A673 (cell line): ENCODE measurements at regions not wholly inside any gene's neighbourhood (a gene's known extent, or its start where the extent isn't known, plus 50 kb on each side); places are given as distances from the start of the nearest gene placed in this dataset.

Source experiments
- BruUV-seq: library from RNA; stranded (reverse); fragments of 400-500 nt; replicated peaks from 2 replicates; lab custom pipeline; 2021; lab: Mats Ljungman, UMichigan
- CTCF ChIA-PET: fragments of 300-600 bp; sonication (Branson Sonifier 250); formaldehyde crosslinking; loops from one replicate; lab custom pipeline; 2022; ENCODE audit warnings: antibody characterized with exemption; lab: Charles Lee
- POLR2A ChIA-PET: fragments of 300-600 bp; sonication (Branson Sonifier 250); formaldehyde crosslinking; loops from one replicate; lab custom pipeline; 2022; ENCODE audit warnings: antibody characterized with exemption; ENCODE audit not compliant: low non-redundant PET; lab: Charles Lee
- DNase-seq: peaks from one replicate; pipeline ENCODE4 v3.0.0-alpha.2; 2015; ENCODE audit warnings: low spot score
- H3K27ac ChIP-seq: fragments of 200-600 bp; sonication (generic); 2 replicates; pipeline ENCODE4 v1.5.1; 2016; ENCODE audit warnings: mixed run types, low read depth, mild to moderate bottlenecking, mixed read lengths, antibody characterized with exemption, low read length; ENCODE audit not compliant: poor library complexity, severe bottlenecking
- H3K27me3 ChIP-seq: fragments of 200-600 bp; sonication (generic); replicated peaks from 2 replicates; pipeline ENCODE4 v1.6.1; 2017; ENCODE audit warnings: mixed run types, low read depth, mild to moderate bottlenecking, mixed read lengths, antibody characterized with exemption, low read length; ENCODE audit not compliant: insufficient read depth, poor library complexity
- H3K36me3 ChIP-seq: fragments of 200-600 bp; sonication (generic); 2 replicates; pipeline ENCODE4 v1.6.1; 2016; ENCODE audit warnings: mixed run types, mild to moderate bottlenecking, mixed read lengths, antibody characterized with exemption, low read length; ENCODE audit not compliant: insufficient read depth, poor library complexity, severe bottlenecking
- H3K4me1 ChIP-seq: fragments of 200-600 bp; sonication (generic); 2 replicates; pipeline ENCODE4 v1.6.1; 2017; ENCODE audit warnings: mixed run types, mild to moderate bottlenecking, mixed read lengths, antibody characterized with exemption, low read length; ENCODE audit not compliant: insufficient read depth, poor library complexity, severe bottlenecking
- H3K4me3 ChIP-seq: fragments of 200-600 bp; sonication (generic); 2 replicates; pipeline ENCODE4 v1.5.1; 2016; ENCODE audit warnings: low read depth, mixed run types, mild to moderate bottlenecking, mixed read lengths, low read length; ENCODE audit not compliant: poor library complexity, severe bottlenecking
- H3K9me3 ChIP-seq: fragments of 200-600 bp; sonication (generic); 2 replicates; pipeline ENCODE4 v1.6.1; 2016; ENCODE audit warnings: mixed run types, low read depth, mild to moderate bottlenecking, mixed read lengths, antibody characterized with exemption, low read length; ENCODE audit not compliant: poor library complexity, severe bottlenecking
- EZH2 ChIP-seq: fragments of 200-600 bp; sonication (generic); IDR thresholded peaks from 2 replicates; pipeline ENCODE4 v1.6.1; 2017; ENCODE audit warnings: borderline replicate concordance, low read depth, mild to moderate bottlenecking, mixed read lengths, antibody characterized with exemption, low read length; ENCODE audit not compliant: poor library complexity, severe bottlenecking
- intact Hi-C: fragments of 100-400 bp; cut with micrococcal nuclease; formaldehyde crosslinking; loops from one replicate; pipeline ENCODE4 v1.10.0; 2022; ENCODE audit not compliant: unreplicated experiment
- TF ChIP-seq, protein P1 (sequence below): fragments of 300-800, 200-600 bp; sonication (generic); conservative IDR thresholded peaks from 2 replicates; pipeline ENCODE4 v1.5.1; 2017; ENCODE audit warnings: low read depth, mild to moderate bottlenecking, antibody characterized with exemption, low read length, moderate library complexity, mixed read lengths

GRCh38 chr10:31742255-31742654 lies 186.4 kb downstream of the ARHGAP12 start:
- no peak for TF ChIP-seq EZH2
- TF ChIP-seq, protein P1, sequence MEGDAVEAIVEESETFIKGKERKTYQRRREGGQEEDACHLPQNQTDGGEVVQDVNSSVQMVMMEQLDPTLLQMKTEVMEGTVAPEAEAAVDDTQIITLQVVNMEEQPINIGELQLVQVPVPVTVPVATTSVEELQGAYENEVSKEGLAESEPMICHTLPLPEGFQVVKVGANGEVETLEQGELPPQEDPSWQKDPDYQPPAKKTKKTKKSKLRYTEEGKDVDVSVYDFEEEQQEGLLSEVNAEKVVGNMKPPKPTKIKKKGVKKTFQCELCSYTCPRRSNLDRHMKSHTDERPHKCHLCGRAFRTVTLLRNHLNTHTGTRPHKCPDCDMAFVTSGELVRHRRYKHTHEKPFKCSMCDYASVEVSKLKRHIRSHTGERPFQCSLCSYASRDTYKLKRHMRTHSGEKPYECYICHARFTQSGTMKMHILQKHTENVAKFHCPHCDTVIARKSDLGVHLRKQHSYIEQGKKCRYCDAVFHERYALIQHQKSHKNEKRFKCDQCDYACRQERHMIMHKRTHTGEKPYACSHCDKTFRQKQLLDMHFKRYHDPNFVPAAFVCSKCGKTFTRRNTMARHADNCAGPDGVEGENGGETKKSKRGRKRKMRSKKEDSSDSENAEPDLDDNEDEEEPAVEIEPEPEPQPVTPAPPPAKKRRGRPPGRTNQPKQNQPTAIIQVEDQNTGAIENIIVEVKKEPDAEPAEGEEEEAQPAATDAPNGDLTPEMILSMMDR: no peak
- DNase-seq: no peak
- Histone ChIP-seq H3K36me3 (no peaks in the 10 kb centered on the region), H3K4me3 (no peak overlapping the region), H3K27me3 (no peaks in the 10 kb centered on the region), H3K9me3 (no peaks in the 10 kb centered on the region), H3K27ac (no peak overlapping the region), H3K4me1 (no peaks in the 10 kb centered on the region)
- no TSS peak for BruUV-seq
- CTCF ChIA-PET: no interaction called here
- POLR2A ChIA-PET: no interaction called here
- intact Hi-C loops: no loop called here

GRCh38 chr10:31741473-31741872 lies 187.2 kb downstream of the ARHGAP12 start:
- Histone ChIP-seq H3K4me1 (no peaks in the 10 kb centered on the region), H3K27me3 (no peaks in the 10 kb centered on the region), H3K4me3 (no peak overlapping the region), H3K36me3 (no peaks in the 10 kb centered on the region), H3K9me3 (no peaks in the 10 kb centered on the region), H3K27ac (no peak overlapping the region)
- no peak for DNase-seq
- TF ChIP-seq EZH2: no peak
- TF ChIP-seq, protein P1: no peak
- CTCF ChIA-PET: no interaction called here
- intact Hi-C loops: no loop called here
- no TSS peak for BruUV-seq
- POLR2A ChIA-PET: no interaction called here

DNA sequence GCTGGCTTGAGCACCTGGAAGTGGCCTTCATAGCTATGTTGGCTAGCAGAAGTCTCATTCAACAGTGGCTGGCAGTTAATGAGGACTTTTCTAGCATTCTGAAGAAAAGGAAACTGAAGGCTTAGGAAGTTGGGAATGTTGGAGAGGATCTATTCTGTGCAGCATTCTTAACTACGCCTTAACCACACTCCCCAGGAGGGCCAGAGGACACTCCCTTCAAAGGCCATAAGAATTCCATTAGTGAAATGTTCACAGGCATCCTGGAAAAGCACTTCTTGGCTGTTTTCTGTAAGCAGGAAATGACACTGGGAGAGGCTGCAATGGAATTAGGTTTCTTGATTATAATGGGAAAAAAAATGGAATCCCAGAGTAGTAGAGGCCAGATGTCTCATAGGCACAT lies 188.9 kb downstream of the ARHGAP12 start:
- Histone ChIP-seq H3K9me3 (no peaks in the 10 kb centered on the region), H3K36me3 (no peaks in the 10 kb centered on the region), H3K4me1 (no peaks in the 10 kb centered on the region), H3K27me3 (no peaks in the 10 kb centered on the region), H3K4me3 (no peak overlapping the region), H3K27ac (no peak overlapping the region)
- BruUV-seq: no TSS peak
- ChIA-PET POLR2A (no interaction called here), CTCF (no interaction called here)
- TF ChIP-seq EZH2: no peak
- TF ChIP-seq, protein P1: no peak
- peak; percentile 31 for DNase-seq
- intact Hi-C loops: no loop called here
